GM12878 (cell line): ENCODE measurements at regions not wholly inside any gene's neighbourhood (a gene's known extent, or its start where the extent isn't known, plus 50 kb on each side); places are given as distances from the start of the nearest gene placed in this dataset.

Source experiments
- MTA2 ChIP-seq: fragments of 450-650 bp; IDR thresholded peaks from 2 replicates; pipeline ENCODE4 v1.6.1; 2016; ENCODE audit warnings: low read depth, mild to moderate bottlenecking, moderate library complexity
- MXI1 ChIP-seq: fragments of 150-350 bp; IDR thresholded peaks from 2 replicates; pipeline ENCODE4 v1.6.1; 2011; ENCODE audit warnings: low read depth, mild to moderate bottlenecking, inconsistent platforms, low read length, improper control_type of control experiment
- SUPT20H ChIP-seq: IDR thresholded peaks from 2 replicates; pipeline ENCODE4 v1.6.1; 2011; ENCODE audit warnings: low read depth, mild to moderate bottlenecking, low read length, moderate library complexity, borderline replicate concordance; ENCODE audit not compliant: control insufficient read depth

DNA sequence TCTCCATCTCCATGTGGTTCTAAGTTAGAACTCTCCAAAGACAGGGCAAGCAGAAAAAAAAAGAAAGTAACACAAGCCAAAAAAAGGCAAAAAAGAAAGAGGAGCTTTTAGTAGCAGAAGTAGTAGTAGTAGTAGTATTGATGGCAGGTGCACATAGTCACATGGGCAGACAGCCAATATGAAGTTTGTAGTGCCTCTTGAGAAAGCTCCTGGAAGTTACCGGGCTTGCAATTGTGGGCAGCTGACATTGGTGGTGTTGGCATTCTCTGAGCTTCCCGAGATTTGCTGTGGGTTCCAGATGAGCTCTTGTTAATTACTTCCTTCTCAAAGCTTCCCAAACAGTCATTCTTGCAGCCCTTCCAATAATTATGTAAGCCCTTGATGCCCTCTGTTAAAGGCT lies 1128.5 kb downstream of the TYW1 start:
- TF ChIP-seq MXI1 (no peak), SUPT20H (no peak), MTA2 (no peak)
